ENCODE measurements at regions not wholly inside any gene's neighbourhood (a gene's known extent, or its start where the extent isn't known, plus 50 kb on each side); places are given as distances from the start of the nearest gene placed in this dataset.

DNA sequence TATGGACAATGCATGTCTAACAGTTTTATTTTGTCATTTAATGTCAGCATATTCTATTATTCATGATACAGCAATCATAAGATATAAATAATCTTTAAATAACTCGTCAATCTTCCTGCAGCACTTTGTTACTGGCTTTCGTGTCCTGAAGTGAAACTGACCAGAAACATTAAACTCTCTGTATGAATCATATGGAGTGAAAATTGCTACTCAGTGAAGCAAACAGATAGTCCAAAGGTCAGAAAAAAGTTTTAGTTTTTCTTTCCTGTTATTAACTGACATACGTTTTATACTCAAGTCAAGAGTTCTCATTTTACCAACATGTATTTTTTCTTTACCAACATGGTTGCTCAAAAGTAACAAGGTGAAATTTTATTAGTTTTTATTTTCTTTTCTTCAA, 106.8 kb upstream of the GALNT5 start:
- Histone ChIP-seq H3K36me3 (no peaks in the 10 kb centered on the region), H3K27me3 (replicated peaks; ENCODE audit: insufficient read depth) (no peaks in the 10 kb centered on the region), H3K9me3 (no peaks in the 10 kb centered on the region), H3K4me1 (ENCODE audit: control insufficient read depth in 1 of 2, low read depth in 2 of 2) (no peaks in the 10 kb centered on the region), H3K27ac (no peak overlapping the region), H3K4me3 (no peak overlapping the region)
- ATAC-seq (ENCODE audit: insufficient number of reproducible peaks, low FRiP score, low read depth) (no peak), DNase-seq (ENCODE audit: low spot score) (no peak)
- TF ChIP-seq, protein P1, sequence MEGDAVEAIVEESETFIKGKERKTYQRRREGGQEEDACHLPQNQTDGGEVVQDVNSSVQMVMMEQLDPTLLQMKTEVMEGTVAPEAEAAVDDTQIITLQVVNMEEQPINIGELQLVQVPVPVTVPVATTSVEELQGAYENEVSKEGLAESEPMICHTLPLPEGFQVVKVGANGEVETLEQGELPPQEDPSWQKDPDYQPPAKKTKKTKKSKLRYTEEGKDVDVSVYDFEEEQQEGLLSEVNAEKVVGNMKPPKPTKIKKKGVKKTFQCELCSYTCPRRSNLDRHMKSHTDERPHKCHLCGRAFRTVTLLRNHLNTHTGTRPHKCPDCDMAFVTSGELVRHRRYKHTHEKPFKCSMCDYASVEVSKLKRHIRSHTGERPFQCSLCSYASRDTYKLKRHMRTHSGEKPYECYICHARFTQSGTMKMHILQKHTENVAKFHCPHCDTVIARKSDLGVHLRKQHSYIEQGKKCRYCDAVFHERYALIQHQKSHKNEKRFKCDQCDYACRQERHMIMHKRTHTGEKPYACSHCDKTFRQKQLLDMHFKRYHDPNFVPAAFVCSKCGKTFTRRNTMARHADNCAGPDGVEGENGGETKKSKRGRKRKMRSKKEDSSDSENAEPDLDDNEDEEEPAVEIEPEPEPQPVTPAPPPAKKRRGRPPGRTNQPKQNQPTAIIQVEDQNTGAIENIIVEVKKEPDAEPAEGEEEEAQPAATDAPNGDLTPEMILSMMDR (IDR thresholded peaks at IDR 0.05) = no peak

DNA sequence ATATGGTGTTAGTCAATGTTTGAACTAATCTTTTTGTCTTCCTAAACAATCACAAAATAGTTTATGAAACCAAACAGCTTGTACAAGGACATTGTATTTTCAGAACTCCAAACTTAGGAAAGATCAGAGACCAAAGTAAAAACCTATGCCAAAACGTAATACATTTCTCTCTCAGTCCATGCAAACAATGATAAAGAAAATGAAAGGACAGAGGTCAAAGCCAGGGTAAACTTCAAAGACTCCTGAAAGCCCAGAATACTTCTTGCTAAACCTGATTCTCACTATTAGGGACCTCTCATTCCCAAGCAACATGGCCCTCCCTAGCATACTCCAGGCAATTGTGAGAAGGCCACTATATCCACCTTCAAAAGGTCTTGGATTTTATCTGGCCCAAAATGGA, 105.1 kb upstream of the GALNT5 start:
- Histone ChIP-seq H3K4me3 (no peak overlapping the region), H3K27ac (no peak overlapping the region), H3K36me3 (no peaks in the 10 kb centered on the region), H3K27me3 (replicated peaks; ENCODE audit: insufficient read depth) (no peaks in the 10 kb centered on the region), H3K4me1 (ENCODE audit: control insufficient read depth in 1 of 2, low read depth in 2 of 2) (no peaks in the 10 kb centered on the region), H3K9me3 (no peaks in the 10 kb centered on the region)
- TF ChIP-seq, protein P1 (IDR thresholded peaks at IDR 0.05) = no peak
- ATAC-seq (ENCODE audit: insufficient number of reproducible peaks, low FRiP score, low read depth) (no peak), DNase-seq (ENCODE audit: low spot score) (no peak)

DNA sequence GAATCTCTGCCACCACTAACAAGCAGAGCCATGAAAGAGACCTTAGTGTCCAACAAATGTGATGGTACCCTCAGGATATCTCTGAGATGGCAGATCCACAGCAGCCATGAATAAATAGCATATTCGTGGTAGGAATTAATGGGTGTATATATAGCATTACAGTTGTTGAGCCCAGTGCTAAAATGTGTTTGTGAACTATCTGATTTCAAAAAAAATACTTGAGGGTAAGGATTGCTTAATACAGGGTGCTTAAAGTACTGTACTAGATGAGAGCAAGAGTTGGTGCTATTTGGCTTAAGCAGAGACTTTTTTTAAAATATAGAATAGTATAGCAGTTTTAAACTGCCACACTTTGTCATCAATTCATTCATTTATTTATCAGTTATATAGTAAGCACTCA, 101.5 kb upstream of the GALNT5 start:
- Histone ChIP-seq H3K27me3 (replicated peaks; ENCODE audit: insufficient read depth) (no peaks in the 10 kb centered on the region), H3K27ac (no peak overlapping the region), H3K36me3 (no peaks in the 10 kb centered on the region), H3K4me1 (ENCODE audit: control insufficient read depth in 1 of 2, low read depth in 2 of 2) (no peaks in the 10 kb centered on the region), H3K4me3 (no peak overlapping the region), H3K9me3 (no peaks in the 10 kb centered on the region)
- TF ChIP-seq, protein P1 (IDR thresholded peaks at IDR 0.05) = no peak
- DNase-seq (ENCODE audit: low spot score) (no peak), ATAC-seq (ENCODE audit: insufficient number of reproducible peaks, low FRiP score, low read depth) (no peak)

DNA sequence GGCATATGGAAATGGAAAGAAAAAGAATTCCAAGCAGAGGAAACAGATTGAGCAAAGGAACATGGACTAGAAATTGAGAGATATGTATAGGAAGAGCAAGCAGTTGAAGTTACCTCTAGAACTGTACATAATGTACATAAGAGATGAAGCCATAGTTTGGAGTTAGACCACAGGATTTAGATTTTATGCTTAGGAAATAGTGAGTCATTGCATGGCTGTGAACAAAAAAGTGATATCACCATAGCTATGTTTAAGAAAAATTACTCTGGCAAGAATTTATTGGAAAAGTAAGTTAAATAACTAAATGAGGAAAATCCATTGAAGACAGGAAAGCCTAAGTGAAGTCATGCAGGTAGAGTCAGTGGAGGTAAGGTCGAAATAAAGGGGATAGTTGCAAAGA, 99.4 kb upstream of the GALNT5 start:
- no peaks in the 10 kb centered on the region for H3K36me3 ChIP-seq
- no peak overlapping the region for H3K4me3 ChIP-seq
- H3K9me3 ChIP-seq = no peaks in the 10 kb centered on the region
- no peak overlapping the region for H3K27ac ChIP-seq
- no peaks in the 10 kb centered on the region for H3K4me1 ChIP-seq (ENCODE audit: control insufficient read depth in 1 of 2, low read depth in 2 of 2)
- ATAC-seq (ENCODE audit: insufficient number of reproducible peaks, low FRiP score, low read depth) (no peak), DNase-seq (ENCODE audit: low spot score) (no peak)
- H3K27me3 ChIP-seq (replicated peaks; ENCODE audit: insufficient read depth) = no peaks in the 10 kb centered on the region
- TF ChIP-seq, protein P1 (IDR thresholded peaks at IDR 0.05) = no peak

DNA sequence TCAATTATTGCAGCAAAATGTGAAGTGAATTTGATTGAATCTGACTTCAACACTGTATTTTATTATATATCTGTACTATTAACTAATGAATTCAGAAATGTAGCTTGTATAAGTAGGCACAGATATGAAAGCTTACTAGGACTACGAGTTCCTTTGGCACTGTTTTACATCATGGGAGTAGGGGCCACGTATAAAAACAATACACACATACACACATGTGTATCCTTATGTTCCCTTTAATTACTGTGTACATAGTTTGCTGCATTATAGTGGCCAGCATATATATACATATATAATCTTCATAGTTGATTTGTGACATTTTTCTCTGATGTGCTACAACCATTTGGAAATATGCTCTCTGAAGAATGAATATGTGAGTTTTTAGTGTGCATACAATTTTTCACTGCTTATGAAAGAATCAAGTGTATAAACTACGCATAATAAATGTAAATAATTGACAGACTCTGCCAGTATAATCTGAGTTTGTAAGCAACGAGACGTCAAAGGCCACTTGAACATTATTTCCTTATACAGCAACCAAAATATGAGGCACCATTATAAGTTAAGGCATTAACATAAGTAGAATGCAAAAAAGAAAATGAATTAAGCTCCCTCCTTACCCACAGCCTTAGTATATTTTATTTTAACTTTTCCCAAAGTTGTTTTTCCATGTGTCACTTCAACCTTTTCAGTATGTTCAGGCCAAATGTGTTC, 98.1 kb upstream of the GALNT5 start:
- H3K27me3 ChIP-seq (replicated peaks; ENCODE audit: insufficient read depth) = no peaks in the 10 kb centered on the region
- H3K36me3 ChIP-seq = no peaks in the 10 kb centered on the region
- no peak overlapping the region for H3K4me3 ChIP-seq
- DNase-seq (ENCODE audit: low spot score) (no peak), ATAC-seq (ENCODE audit: insufficient number of reproducible peaks, low FRiP score, low read depth) (no peak)
- TF ChIP-seq, protein P1 (IDR thresholded peaks at IDR 0.05) = no peak
- no peaks in the 10 kb centered on the region for H3K9me3 ChIP-seq
- no peaks in the 10 kb centered on the region for H3K4me1 ChIP-seq (ENCODE audit: control insufficient read depth in 1 of 2, low read depth in 2 of 2)
- H3K27ac ChIP-seq = no peak overlapping the region

Measured in thoracic aorta (tissue), 2 donors.